Peyer's patch (tissue), 4 donors: ENCODE measurements at regions not wholly inside any gene's neighbourhood (a gene's known extent, or its start where the extent isn't known, plus 50 kb on each side); places are given as distances from the start of the nearest gene placed in this dataset.

Source experiments
- CTCF ChIP-seq, 6 experiments: fragments of 450-650 bp in 4 of 6; fragments of 200-600 bp in 2 of 6; sonication (generic) in 1 of 6; IDR thresholded peaks; one replicate each; pipeline ENCODE4 v1.5.1; 2017 to 2019; ENCODE audit warnings: antibody characterized with exemption in 6 of 6, mild to moderate bottlenecking in 3 of 6, moderate library complexity in 1 of 6
- POLR2A ChIP-seq, 2 donors: fragments of 450-650 bp; IDR thresholded peaks; one replicate each; pipeline ENCODE4 v1.5.1; 2017; ENCODE audit warnings: antibody characterized with exemption in 2 of 2, mild to moderate bottlenecking in 2 of 2, moderate library complexity in 2 of 2

- TF ChIP-seq CTCF (IDR thresholded peaks at IDR 0.05) (no peak), POLR2A (IDR thresholded peaks at IDR 0.05) (no peak)
Measured at GRCh38 chr5:110297152-110297670, 429.3 kb downstream of the TMEM232 start.
